Non-pigmented ciliary epithelial cell (primary cell): ENCODE measurements at regions not wholly inside any gene's neighbourhood (a gene's known extent, or its start where the extent isn't known, plus 50 kb on each side); places are given as distances from the start of the nearest gene placed in this dataset.
"Not testable (repeated sequence)": the region's sequence is repeated elsewhere in the genome, so short reads cannot be mapped to it uniquely, and the experiment has no call there.

Experiments
- DNase-seq: peaks from one replicate; pipeline ENCODE4 v3.0.0-alpha.2; 2010; ENCODE audit warnings: low read depth

DNA sequence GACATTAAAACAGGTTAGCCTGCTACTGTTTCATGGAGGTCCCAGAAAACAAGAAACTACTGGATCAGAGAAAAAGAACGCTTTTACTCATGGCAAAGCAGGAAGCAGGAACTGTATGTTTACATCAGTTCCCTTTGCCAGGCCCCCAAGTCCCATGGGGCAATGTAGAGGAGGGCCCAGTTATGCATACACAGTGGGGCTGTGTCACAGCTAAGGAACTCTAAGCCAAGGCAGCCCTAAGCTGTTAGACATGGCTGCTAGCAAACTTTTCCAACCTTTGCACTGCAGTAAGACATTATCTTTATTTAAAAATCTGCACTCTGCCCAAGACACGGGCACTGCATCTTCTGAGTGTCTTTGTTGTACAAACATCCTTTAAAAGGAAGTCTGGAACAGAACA lies 975.8 kb downstream of the C4orf33 start:
- no peak for DNase-seq

DNA sequence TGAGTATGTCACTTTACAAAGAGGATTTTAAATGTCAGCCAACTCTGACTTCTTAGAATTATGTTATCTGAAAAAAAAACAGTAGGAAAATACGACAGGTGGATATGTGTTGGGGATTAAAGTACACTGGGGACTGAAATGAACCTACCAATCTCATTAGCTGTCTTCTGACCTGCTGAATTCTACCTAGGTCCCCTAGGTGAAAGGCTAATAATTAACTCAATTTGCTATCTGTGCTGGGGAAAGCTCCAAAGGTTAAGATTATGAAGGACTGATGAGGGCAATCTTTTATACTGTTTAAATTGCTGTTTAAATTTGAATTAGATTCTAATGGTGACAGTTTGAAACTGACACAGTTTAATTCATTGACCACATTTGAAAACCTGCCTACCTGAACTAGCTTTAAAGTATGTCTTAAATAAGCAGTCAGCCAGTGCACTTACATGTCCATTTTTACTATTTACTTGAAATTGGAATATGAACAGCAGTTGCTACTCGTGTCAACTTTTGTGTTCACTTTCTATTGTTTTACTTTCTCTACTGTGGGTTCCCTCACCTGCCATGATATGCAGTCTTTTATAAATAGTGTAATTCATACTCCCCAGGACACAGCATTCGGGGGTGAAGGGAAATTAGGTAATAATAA lies 977.3 kb downstream of the C4orf33 start:
- DNase-seq, result no peak

DNA sequence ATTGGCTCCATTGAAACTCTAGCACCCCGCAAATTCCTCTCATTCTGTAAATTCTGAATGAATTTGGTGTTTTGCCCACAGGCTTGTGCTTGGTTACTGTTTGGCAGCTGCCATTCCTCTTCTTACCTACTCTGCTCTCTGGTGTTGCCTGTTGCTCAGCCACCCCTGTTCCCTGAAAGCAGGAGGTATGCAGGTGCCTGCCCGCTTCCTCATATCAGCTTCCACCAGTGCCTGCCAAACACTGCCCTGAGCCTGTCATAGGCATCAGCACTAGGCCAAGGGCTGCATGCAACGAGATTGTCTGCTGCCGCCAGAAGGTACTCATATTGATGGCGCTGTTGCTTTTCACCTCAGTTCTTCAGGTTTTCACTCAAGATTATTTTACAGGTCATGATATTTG lies 978.1 kb downstream of the C4orf33 start:
- DNase-seq, result no peak

DNA sequence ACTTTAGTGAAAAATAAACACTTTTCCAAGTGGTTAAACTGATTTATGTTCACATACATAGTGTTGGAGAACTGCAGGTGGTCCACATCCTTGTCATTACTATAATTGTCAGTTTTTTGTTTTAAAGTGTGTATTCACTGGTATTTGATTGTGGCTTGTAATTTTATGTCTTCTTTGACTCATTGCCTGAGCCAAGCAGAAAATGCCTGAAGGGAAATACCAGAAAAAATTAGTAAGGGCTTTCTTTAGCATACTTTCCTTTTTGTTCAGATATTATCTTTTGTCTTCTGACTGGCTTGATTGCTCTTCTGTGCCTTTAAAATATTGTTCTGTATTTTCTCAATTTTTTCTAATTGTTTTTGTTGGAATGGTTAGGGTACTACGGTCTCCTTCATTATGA lies 981.3 kb downstream of the C4orf33 start:
- DNase-seq, result no peak

DNA sequence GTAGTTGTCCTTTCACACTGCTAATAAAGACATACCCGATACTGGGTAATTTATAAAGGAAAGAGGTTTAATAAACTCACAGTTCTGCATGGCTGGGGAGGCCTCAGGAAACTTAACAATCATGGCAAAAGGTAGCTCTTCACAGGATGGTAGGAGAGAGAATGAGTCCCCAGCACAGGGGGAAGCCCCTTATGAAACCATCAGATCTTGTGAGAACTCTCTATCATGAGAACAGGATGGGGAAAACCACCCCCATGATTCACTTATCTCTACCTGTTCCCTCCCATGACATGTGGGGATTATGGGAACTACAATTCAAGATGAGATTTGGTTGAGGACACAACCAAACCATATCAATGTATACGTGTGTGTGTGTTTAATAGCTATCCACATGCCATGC lies 983.1 kb downstream of the C4orf33 start:
- not testable (repeated sequence) for DNase-seq

DNA sequence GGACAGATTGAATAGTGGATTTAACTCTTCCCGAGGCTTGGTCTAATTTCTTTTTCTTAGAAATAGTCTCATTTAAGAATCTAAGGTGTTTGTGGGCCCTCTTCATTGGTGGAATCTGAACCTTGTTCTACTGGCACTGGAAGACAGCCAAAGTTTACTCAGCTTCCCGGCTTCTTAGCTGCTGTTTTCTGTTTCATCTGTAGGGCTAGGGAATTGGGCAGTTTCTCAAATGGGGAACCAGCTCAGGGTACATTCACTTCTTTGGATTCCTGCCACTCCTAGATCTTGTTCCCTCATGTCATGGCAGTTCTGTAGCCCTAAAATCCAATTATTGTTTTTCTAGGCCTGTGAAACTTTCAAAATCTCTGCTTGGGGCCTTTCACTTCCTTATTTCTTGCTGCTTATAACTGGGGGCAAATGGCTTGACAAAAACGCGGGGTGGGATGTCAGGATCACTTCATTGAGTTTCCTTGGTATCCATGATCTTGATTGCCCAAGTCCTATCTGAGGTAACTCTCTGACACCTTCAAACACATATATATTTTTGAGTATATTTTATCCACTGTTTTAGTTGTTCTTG lies 985.0 kb downstream of the C4orf33 start:
- no peak for DNase-seq

DNA sequence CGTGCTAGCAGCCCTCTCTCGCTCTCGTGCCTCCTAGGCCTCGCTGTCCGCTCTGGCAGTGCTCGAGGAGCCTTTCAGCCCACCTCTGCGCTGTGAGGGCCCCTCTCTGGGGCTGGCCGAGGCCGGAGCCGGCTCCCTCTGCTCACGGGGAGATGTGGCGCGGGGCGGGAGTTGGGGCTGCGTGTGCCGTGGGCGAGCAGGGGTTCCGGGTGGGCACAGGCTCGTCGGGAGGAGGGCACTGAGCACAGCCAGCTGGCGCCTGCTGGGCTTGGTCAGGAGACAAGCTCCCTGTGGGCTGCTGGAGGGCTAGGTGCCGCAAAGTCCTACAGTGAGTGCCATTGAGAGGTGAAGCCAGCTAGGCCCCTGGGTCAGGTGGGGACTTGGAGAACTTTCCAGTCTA lies 994.5 kb downstream of the C4orf33 start:
- DNase-seq, result no peak

DNA sequence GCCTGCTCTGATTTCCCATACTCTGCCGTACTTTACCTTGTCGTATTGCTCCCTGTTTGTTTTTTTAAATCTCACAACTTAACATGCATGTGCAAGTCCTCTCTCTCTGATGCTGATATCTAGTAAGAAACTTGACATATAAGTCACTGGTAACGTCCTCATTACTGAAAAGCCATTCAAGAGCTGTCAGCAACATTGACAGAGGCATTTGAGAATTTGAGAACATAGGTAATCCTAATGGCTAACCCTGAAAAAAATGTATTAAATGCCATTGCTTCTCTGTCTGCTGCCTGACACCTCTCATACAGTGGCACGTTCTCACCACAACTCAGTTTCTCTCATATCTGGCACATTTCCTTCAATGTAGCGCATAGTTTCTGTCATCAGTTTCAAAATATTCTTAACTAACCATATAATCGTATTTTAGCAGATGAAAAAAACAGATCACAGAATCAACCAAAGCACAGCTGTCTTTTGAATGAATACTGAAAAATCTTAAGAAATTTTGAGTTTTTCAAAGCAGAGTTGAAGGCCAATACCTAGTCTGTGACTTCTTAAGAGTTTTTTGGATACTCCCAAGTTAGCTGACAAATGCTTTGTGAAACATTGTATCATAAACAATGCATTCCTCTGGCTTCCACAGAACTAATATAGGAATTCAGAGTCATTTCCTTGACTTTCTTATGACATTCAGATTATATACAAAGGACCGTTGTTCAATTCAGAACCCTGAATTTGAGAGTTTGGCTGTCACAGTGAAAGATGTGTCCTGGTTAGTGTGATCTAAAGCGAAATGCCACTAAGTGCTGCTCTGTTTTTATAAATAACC lies 996.4 kb downstream of the C4orf33 start:
- DNase-seq, result no peak

DNA sequence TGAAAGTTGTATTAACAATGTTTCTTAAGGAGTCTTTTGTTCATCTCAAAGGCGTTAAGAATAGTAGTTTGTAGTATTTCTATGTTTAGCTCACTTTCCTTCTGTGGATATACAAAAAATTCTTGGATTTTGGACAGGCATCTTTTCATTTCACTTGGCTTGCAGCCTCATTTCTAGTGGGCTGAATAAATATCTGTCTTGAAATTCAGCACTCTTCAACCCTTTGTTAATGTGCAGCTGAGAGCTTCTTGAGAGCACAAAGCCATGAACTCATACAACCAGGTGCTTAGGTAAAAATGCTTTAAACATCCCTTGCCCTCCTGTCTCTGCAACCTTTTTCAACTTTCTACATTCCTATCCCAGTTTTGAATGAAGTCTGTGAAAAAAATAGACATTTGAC lies 1003.2 kb downstream of the C4orf33 start:
- no peak for DNase-seq

DNA sequence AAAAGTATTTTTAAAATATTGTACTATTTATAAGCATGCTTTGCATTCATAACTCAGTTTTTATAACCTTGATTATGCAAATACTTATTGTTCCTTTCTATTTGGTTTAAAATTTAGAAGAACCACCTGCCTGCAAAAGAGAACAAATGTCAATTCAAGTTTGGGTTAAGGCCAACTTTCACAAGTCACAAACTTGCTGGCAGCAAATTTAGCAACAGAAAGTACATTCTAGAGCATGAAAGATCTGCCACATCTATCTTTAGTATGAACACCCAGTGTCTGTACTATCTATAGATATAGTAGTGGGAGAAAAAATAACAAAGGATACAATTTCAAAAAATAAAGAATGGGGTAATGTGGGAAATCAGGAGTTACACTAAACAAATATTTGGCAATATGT lies 1014.2 kb downstream of the C4orf33 start:
- no peak for DNase-seq

DNA sequence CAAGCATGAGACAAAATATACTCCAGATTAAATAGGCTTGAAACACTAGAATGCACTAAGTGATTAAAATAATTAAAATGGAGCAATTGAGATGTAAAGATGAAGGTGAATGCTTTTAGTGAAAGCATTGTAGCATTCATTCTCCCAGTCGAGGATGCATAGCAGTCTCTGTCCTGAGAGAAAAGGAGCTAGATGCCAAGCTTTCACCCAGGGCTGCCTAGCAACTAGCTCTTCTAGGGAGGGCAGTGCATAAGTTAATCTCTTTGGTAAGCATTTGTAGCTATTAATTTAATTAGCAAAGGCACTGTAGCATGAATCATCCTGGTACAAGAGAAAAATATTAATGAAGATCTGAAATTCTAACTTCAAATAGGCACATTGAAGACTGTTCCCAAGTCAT lies 1014.8 kb downstream of the C4orf33 start:
- DNase-seq, result no peak

DNA sequence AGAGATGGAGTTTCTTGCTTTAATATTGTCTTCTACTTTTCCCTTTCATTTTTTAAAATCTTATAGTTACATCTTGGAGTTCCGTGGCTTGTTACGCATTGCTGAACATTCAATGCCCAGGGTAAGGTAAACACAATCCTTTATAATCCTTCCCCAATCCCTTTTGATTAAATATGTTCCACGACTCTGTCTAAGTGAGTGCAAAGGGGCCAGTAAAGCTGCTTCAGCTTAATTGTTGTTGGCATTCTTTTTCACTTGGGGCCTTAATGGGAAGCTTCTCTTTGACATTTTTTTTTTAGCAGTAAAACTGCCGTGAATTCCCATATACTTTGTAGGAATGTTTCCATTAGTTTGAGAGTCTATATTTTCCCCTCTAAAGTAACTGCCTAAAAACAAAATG lies 1028.1 kb downstream of the C4orf33 start:
- no peak for DNase-seq

DNA sequence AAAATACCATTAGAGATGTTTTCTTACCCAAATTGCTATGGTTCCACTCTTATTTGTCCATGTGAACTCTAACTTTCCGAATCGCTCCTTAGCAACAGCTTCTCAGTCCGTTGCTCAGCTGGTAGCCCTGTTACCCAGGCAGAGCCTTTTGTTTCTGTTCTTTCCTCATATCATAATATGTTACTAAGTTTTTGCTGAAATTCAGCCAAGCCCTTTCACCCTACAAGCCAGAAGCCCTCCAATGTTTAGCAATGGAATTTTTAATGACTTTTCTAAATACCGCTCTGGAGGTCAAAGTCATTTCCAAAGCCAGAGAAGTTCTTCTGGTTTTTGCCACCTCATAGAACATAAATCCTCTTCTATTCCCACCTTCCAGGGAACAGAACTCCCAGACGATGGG lies 1029.5 kb downstream of the C4orf33 start:
- no peak for DNase-seq

DNA sequence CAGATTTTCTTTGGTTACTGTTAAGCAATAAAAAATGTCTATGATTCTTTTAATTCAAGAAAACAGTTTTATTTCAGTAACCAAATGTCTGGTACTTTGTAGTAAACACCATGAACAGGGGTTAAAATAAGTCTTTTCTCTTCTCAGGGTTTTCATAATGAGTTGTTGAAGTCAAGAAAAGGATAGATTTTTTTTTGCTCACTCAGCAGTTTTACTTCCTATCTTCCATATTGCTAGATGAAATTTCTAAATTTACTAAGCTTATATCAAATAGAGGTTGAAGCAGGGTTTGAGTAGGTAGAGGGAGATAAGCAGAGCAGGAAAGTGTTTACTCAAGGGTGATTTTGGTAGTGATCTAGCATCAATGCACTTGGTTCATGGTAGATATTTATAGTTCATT lies 1031.3 kb downstream of the C4orf33 start:
- DNase-seq, result no peak

DNA sequence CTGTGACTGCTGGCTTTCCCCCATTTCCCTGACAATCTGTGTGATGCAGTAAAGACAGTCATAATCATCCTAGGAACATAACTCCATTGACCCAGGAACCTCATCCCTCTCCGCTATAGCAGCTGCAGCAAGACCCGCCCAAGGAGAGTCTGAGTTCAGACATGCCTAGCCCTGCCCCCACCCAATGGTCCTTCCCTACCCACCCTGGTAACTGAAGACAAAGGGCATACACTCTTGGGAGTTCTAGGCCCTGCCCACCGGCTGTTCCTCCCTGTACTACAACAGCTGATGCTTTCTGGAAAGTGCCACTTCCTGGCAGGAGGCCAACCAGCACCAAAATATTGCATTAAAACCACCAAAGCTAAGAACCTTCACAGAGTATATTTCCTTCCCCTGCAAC lies 1035.6 kb downstream of the C4orf33 start:
- DNase-seq, result no peak

DNA sequence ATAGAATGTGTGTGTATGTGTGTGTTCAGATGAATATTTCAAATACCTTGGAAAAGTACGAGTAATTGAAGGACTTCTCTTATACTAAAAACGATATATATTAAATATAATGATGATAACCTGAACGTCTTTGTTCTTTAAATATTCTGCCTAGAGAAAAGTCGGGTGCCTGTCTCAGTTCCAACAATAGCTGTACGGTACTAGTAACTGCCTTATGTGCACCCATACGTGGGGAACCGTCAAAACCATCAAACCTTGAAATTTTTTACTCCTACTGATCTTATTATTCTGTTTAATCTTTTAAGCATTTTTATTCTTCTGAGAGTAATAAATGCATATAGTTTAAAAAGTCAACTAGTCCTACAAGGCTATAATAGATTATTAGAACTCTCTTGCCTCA lies 1045.7 kb downstream of the C4orf33 start:
- DNase-seq, result no peak

DNA sequence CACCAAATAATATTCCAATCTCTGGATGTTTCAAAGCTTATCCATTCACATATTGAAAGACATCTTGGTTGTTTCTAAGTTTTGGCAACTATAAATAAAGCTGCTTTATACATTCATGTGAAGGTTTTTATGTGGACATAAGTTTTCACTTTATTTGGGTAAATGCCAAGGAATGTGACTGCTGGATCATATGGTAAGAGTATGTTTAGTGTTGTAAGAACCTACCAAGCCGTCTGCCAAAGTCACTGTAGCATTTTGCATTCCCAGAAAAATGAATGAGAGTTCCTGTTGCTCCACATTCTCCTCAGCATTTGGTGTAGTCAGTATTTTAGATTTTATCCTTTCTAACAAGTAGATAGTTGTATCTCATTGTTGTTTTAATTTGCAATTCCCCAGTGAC lies 1047.7 kb downstream of the C4orf33 start:
- no peak for DNase-seq

DNA sequence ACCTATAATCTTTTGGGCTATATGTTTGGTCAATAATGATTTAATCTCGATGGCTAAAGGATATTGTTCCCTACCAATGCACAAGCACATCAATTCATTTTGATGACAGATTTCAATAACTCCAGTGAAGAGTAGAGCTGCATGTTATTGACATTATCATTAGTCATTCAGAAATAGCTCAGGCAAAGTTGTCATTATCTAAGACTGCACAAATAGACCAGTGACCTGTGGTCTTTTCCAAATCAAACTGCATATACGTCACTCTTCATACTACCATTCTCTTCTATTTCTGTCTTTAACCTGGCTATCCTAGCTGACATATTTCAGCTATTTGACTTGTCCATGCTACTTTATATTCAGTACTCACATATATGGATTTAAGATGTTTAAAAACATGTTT lies 1050.8 kb downstream of the C4orf33 start:
- no peak for DNase-seq

DNA sequence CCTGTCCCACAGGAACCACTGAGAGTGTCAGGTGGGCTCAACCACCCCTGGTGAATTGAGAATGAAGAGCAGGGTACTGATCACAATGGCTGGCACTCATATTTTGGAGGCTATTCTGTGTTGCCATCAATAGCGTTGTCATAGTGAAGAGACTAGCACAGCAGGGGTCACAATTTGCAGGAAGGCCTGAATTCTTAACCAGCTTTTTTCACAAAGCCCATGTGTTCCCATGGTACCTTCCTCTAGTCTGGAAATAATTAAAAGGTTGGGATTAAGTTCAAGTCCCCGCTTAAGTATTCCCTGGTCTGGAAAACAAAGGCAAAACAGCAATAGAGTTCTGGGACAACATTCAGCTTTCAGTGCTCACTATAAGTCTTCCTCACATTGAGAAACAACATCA lies 1051.7 kb downstream of the C4orf33 start:
- no peak for DNase-seq

DNA sequence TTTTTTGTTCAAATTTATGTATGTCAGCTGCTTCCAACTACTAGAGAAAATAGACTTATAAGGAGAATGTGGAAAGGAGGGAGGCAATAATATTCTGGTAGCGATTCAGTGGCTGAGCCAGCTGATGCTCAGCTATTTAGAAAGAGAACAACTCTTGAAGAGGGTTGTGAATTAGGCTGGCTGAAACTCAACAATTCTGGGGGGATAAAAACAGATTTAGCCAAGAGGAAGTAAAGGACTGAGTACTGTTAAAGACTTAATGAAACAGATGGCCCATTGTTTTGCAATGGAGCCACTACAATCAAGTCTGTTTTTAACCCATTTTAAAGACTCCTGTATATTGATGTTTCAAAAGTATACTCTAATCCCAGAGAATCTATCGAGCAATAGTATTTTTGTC lies 1058.9 kb downstream of the C4orf33 start:
- DNase-seq, result no peak

DNA sequence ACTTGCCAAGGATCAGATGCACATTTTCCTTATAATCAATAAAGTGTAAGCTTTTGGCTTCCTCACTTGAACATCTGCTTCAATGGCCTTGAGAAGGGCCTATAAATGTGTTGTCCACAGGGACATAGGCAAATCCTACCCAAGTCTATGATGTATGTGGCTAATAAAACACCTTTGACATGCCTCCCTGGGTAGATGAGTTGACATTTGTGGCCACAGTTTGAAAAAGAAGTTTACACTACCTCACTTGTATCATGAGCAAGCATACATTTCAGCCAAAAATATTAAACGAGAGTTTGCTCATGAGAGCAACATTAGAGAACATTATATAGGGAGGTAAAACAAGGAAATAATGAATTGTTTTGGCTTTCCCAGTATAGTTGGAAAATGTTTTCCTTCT lies 1067.7 kb downstream of the C4orf33 start:
- DNase-seq, result no peak

DNA sequence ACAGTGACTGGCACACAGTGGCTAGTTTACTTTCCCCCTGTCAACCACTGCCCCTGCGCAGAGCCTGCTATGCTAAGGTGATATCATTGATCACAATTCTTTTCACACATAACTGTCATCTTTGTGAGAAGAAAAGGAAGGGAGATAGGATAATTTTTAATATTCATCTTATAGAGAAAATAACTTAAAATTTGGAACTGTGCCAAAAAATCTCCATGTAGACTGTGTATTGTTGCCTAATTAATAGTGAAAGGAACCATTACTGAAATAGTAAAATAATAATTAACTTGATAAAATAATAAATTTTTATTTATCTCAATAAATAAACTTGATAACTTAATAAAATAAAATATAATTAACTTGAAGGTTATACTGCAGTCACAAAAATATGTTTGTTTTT lies 1069.4 kb downstream of the C4orf33 start:
- DNase-seq, result no peak

DNA sequence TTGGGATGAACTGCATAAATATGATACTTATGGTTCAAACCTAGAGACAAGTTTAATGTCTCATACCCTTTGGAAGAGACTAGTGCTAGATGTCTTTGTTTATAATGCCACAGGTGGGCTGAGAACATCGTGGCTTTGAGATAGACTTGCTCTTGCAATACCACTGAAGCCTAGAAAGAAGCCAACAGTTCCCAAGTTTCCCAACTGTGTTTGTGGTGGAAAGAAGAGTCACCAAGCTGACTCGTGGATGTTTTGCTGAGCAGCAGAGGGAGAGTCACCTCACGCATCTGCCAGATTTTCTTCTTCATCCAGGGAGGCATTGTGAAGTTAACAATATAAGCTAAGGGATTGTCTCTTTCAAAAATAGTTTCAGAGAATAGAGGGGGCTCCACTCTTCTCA lies 1076.2 kb downstream of the C4orf33 start:
- DNase-seq, result no peak

DNA sequence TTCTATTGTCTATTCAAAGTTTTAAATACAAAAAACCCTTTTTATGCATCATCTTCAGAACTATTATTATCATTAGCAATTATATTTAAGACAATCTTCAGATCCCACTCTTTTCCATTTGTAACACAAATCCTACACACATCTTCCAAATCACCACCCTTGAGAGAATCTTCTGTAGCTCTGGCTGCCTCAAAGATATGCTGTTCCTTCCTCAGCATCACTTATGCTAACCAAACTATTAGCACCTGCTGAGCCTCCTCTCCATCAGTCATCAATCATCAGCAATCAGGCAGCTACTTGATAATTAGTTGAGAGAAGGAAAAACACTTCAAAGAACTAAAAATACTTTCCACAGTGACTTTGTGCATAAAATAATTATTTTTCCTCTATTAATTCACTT lies 1082.2 kb downstream of the C4orf33 start:
- DNase-seq, result no peak
